Heart right ventricle (tissue), 16 donors: ENCODE measurements at regions not wholly inside any gene's neighbourhood (a gene's known extent, or its start where the extent isn't known, plus 50 kb on each side); places are given as distances from the start of the nearest gene placed in this dataset.

Experiments
- ATAC-seq, 8 donors: fragments of 200-7000 bp; cut with Tn5 transposase; one replicate each; pipeline ENCODE4 v1.9.1; 2020; ENCODE audit warnings: mild to moderate bottlenecking in 8 of 8, moderate library complexity in 8 of 8, moderate number of reproducible peaks in 1 of 8
- DNase-seq, 2 donors: peaks; one replicate each; pipeline ENCODE4 v3.0.0-alpha.2; 2020
- H3K27ac ChIP-seq, 10 donors: fragments of 200-600 bp; sonication (generic) in 2 of 10; one replicate each; pipeline versions ENCODE4 v1.5.0 to v1.8.0; 2020 to 2022; ENCODE audit warnings: mild to moderate bottlenecking in 3 of 10
- H3K27me3 ChIP-seq, 7 donors: fragments of 200-600 bp; one replicate each; pipeline ENCODE4 v1.8.0; 2021 to 2022; ENCODE audit warnings: mild to moderate bottlenecking in 2 of 7
- H3K36me3 ChIP-seq, 9 donors: fragments of 200-600 bp; sonication (generic) in 1 of 9; one replicate each; pipeline versions ENCODE4 v1.5.0 to v1.8.0; 2020 to 2022; ENCODE audit warnings: mild to moderate bottlenecking in 2 of 9
- H3K4me1 ChIP-seq, 9 donors: fragments of 200-600 bp; sonication (generic) in 1 of 9; one replicate each; pipeline versions ENCODE4 v1.5.0 to v1.8.0; 2020 to 2022; ENCODE audit warnings: mild to moderate bottlenecking in 4 of 9
- H3K4me3 ChIP-seq, 10 donors: fragments of 200-600 bp; sonication (generic) in 2 of 10; one replicate each; pipeline versions ENCODE4 v1.5.0 to v1.8.0; 2020 to 2022; ENCODE audit warnings: mild to moderate bottlenecking in 7 of 10, moderate library complexity in 2 of 10
- H3K9me3 ChIP-seq, 11 donors: fragments of 200-600 bp in 10 of 11; sonication (generic) in 2 of 11; one replicate each; pipeline versions ENCODE4 v1.5.0 to v1.8.0; 2013 to 2022; ENCODE audit warnings: mild to moderate bottlenecking in 2 of 11, control low read depth in 1 of 11, moderate library complexity in 1 of 11
- WGBS, 2 donors: extraction: QIAGEN DNeasy Blood & Tissue Kit; methylation state at CpG; one replicate each; pipeline ENCODE4 v1.1.7; 2013; ENCODE audit warnings: inconsistent platforms in 1 of 2; 5-methylcytosine and 5-hydroxymethylcytosine counted together
- intact Hi-C, 10 donors: fragments of 100-400 bp; cut with DNase I; formaldehyde crosslinking; loops; one replicate each; pipeline versions ENCODE4 v1.11.1 to v1.14.2; 2022
- TF ChIP-seq, protein P1 (sequence below), 9 donors: fragments of 200-600 bp; sonication (generic) in 2 of 9; IDR thresholded peaks; one replicate each; pipeline versions ENCODE4 v1.5.0 to v1.8.0; 2021 to 2022; ENCODE audit warnings: antibody characterized with exemption in 9 of 9, mild to moderate bottlenecking in 5 of 9, moderate library complexity in 1 of 9
- donor health status: Arrhythmogenic right ventricular cardiomyopathy.
- donor health status: ischemic (EF 13 %, LVEDD 7.1; RV severe dilation, severe dysfunction).
- donor health status: healthy with polysubstance abuse.
- donor health status: DM: no; HTN: yes; CAD: no.
- donor health status: DM: no; HTN: no; CAD: no.
- donor health status: ischemic (EF 25% LVEDD 6.9; RV normal size, moderate dysfunction).
- donor health status: ischemic (EF 25% LVEDD 5.7; RV mildly dilated, moderate dysfunction).
- donor health status: healthy.
- donor health status: DM: yes; HTN: yes; CAD: no.
- donor health status: Ischemic cardiomyopathy.
- donor health status: ischemic (EF 35%, LVEDD 5.7; RV mildly dilated, moderate dysfunction).
- donor health status: nonischemic (EF 11% LVEDD 7.7; RV severe dilation, severe dysfunction).
- donor health status: DM: yes; HTN: yes; CAD: no.
- donor health status: PGD.
- donor health status: ischemic (EF 29% LVEDD 5.4; RV normal size, mild dysfunction).
- donor health status: nonischemic (EF 23%, LVEDD 6.1; RV moderate dilation, normal function).

DNA sequence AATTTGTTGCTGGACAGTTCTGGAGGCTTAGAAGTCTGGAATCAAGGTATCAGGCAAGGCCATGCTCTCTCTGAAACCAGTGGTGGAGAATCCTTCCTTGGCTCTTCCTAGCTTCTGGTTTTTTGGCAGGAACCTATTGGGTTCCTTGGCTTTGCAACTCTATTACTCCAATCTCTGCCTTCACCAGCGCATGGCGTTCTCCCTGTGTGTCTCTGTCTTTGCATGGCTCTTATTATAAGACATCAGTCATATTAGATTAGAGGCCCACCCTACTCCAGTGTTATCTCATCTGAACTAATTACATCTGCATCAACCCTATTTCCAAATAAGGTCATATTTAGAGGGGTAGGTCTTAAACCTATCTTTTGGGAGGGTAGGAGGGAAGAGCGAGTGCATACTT is 358.1 kb upstream of the RARB start:
- ATAC-seq (no peak), DNase-seq (no peak)
- no peaks in the 10 kb centered on the region for H3K36me3 ChIP-seq
- H3K27me3 ChIP-seq: no peaks in the 10 kb centered on the region
- intact Hi-C loops: no loop called here
- TF ChIP-seq, protein P1, sequence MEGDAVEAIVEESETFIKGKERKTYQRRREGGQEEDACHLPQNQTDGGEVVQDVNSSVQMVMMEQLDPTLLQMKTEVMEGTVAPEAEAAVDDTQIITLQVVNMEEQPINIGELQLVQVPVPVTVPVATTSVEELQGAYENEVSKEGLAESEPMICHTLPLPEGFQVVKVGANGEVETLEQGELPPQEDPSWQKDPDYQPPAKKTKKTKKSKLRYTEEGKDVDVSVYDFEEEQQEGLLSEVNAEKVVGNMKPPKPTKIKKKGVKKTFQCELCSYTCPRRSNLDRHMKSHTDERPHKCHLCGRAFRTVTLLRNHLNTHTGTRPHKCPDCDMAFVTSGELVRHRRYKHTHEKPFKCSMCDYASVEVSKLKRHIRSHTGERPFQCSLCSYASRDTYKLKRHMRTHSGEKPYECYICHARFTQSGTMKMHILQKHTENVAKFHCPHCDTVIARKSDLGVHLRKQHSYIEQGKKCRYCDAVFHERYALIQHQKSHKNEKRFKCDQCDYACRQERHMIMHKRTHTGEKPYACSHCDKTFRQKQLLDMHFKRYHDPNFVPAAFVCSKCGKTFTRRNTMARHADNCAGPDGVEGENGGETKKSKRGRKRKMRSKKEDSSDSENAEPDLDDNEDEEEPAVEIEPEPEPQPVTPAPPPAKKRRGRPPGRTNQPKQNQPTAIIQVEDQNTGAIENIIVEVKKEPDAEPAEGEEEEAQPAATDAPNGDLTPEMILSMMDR (IDR thresholded peaks at IDR 0.05): no peak
- 91 to 97% methylated on average over 3 of the region's 3 CpGs for WGBS, 2 donors
- peaks cover 0 to 9% (median 5%) of the 10 kb centered on the region in 9 donors for H3K4me1 ChIP-seq
- no peaks in the 10 kb centered on the region for H3K9me3 ChIP-seq
- no peak overlapping the region for H3K4me3 ChIP-seq
- no peak overlapping the region for H3K27ac ChIP-seq

DNA sequence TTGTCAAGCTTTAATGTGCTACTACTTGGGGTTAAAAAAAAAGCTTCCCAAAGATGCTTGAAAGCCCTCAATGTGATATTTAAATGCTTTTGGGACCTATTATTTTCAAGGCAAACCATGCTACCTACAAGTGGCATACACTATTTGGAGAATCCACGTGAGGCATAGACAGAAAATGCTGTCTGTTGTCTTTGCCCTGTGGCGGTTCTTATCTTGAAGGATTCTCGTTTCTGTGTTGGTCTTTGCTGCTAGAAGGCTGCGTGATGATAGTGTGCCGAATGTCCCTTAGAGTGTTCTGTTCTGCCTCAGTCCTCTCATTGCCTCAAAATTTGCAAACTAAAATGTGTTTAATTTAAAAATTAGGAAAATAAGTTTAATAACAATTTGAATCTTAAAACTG is 356.2 kb upstream of the RARB start:
- intact Hi-C loops: no loop called here
- 81% methylated on average over 5 of the region's 5 CpGs for WGBS, 2 donors
- H3K9me3 ChIP-seq: no peaks in the 10 kb centered on the region
- no peak overlapping the region for H3K27ac ChIP-seq
- no peak overlapping the region for H3K4me3 ChIP-seq
- no peaks in the 10 kb centered on the region for H3K27me3 ChIP-seq
- no peak for DNase-seq
- H3K4me1 ChIP-seq: peaks cover 0 to 9% (median 5%) of the 10 kb centered on the region in 9 donors
- H3K36me3 ChIP-seq: no peaks in the 10 kb centered on the region
- no peak for ATAC-seq
- TF ChIP-seq, protein P1 (IDR thresholded peaks at IDR 0.05): no peak

DNA sequence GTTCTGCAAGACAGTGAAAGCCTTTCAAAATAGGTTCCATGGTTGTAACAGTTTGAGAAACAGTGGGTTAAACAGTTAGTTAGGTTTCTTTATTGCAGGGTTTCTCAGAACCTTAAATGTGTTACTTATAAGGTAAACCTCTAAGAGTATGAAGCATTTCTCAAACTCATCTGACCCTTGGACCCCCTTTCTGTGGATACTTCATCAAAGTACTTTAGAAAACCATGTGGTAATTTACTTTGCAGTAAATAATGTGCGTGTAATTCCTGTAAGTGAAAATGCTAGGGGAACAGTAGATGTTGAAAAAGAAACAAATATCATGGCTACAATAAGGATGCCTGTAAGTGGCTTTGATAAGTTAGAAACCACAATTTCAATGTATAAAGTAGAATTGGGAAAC is 354.6 kb upstream of the RARB start:
- Histone ChIP-seq H3K9me3 (no peaks in the 10 kb centered on the region), H3K27ac (no peak overlapping the region), H3K36me3 (no peaks in the 10 kb centered on the region), H3K4me1 (peaks cover 0 to 9% (median 5%) of the 10 kb centered on the region in 9 donors), H3K4me3 (no peak overlapping the region), H3K27me3 (no peaks in the 10 kb centered on the region)
- intact Hi-C loops: no loop called here
- DNase-seq: no peak
- WGBS, 2 donors: 65 to 67% methylated on average over 1 of the region's 1 CpG
- TF ChIP-seq, protein P1 (IDR thresholded peaks at IDR 0.05): no peak
- ATAC-seq: no peak

- H3K4me1 ChIP-seq: peaks cover 0 to 9% (median 5%) of the 10 kb centered on the region in 9 donors
- no peaks in the 10 kb centered on the region for H3K27me3 ChIP-seq
- TF ChIP-seq, protein P1 (IDR thresholded peaks at IDR 0.05): no peak
- intact Hi-C loops: no loop called here
- H3K27ac ChIP-seq: peak overlapping the region in 1 of 10 donors; percentile 34
- peak in 3 of 8 donors; percentile 45 to 57 (median 51) for ATAC-seq
- no peak for DNase-seq
- H3K9me3 ChIP-seq: no peaks in the 10 kb centered on the region
- WGBS, 2 donors: 9 to 17% methylated on average over 3 of the region's 3 CpGs
- no peak overlapping the region for H3K4me3 ChIP-seq
- H3K36me3 ChIP-seq: no peaks in the 10 kb centered on the region
Observed at GRCh38 chr3:25074149-25074548, 353.9 kb upstream of the RARB start.
